ENCODE measurements at regions not wholly inside any gene's neighbourhood (a gene's known extent, or its start where the extent isn't known, plus 50 kb on each side); places are given as distances from the start of the nearest gene placed in this dataset.
A peak's percentile ranks its signal among the peaks of the same experiment; 100 is the strongest.

GRCh38 chr14:43898687-43899086 lies 608.4 kb downstream of the FSCB start:
- Histone ChIP-seq H3K4me3 (ENCODE audit: low read depth, low read length) (no peak overlapping the region), H3K9me3 (ENCODE audit: control insufficient read depth, insufficient read depth, low read length) (no peaks in the 10 kb centered on the region), H3K27ac (ENCODE audit: low read depth, low read length) (no peak overlapping the region), H3K27me3 (ENCODE audit: control insufficient read depth, insufficient read depth, low read length) (no peaks in the 10 kb centered on the region)
- ChIA-PET CTCF (no interaction called here), POLR2A (no interaction called here)
- TF ChIP-seq CTCF (IDR thresholded peaks at IDR 0.05; ENCODE audit: low read depth, low read length), result no peak
- no peak for DNase-seq (ENCODE audit: low read depth, low spot score)

DNA sequence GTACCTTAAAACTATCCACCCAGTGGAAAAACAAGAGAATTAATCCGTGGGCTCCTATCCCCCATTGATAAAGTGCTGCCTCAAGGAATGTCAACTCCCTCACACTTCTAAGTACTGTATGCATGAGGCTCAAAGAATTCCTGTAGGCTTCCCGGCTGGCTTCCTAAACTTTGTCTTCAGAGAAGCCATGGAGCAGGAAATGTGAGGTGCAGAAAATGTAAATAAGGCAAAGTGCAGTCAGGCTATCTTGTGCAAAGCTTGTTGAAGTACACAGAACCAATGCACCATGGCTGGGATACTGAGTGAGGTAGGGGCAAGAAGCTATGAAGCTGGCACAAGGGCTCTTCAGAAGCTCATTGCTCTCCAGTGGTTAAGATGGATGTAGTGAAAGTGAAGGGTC lies 611.0 kb downstream of the FSCB start:
- TF ChIP-seq CTCF (IDR thresholded peaks at IDR 0.05; ENCODE audit: low read depth, low read length), result no peak
- H3K27me3 ChIP-seq (ENCODE audit: control insufficient read depth, insufficient read depth, low read length), result no peaks in the 10 kb centered on the region
- ChIA-PET CTCF (no interaction called here), POLR2A (no interaction called here)
- H3K9me3 ChIP-seq (ENCODE audit: control insufficient read depth, insufficient read depth, low read length), result no peaks in the 10 kb centered on the region
- no peak overlapping the region for H3K4me3 ChIP-seq (ENCODE audit: low read depth, low read length)
- DNase-seq (ENCODE audit: low read depth, low spot score), result no peak
- no peak overlapping the region for H3K27ac ChIP-seq (ENCODE audit: low read depth, low read length)

- ChIA-PET POLR2A (no interaction called here), CTCF (interaction anchor here (1.1 kb wide), 1 partner anchor 12 kb away, joined by 3 read pairs; no protein-coding TSS in a partner anchor)
- Histone ChIP-seq H3K4me3 (ENCODE audit: low read depth, low read length) (no peak overlapping the region), H3K9me3 (ENCODE audit: control insufficient read depth, insufficient read depth, low read length) (no peaks in the 10 kb centered on the region), H3K27me3 (ENCODE audit: control insufficient read depth, insufficient read depth, low read length) (no peaks in the 10 kb centered on the region), H3K27ac (ENCODE audit: low read depth, low read length) (no peak overlapping the region)
- peak; percentile 38 for TF ChIP-seq CTCF (IDR thresholded peaks at IDR 0.05; ENCODE audit: low read depth, low read length)
- DNase-seq (ENCODE audit: low read depth, low spot score), result no peak
Measured at GRCh38 chr14:43894534-43894933, 612.5 kb downstream of the FSCB start.

- Histone ChIP-seq H3K4me3 (ENCODE audit: low read depth, low read length) (no peak overlapping the region), H3K9me3 (ENCODE audit: control insufficient read depth, insufficient read depth, low read length) (no peaks in the 10 kb centered on the region), H3K27ac (ENCODE audit: low read depth, low read length) (no peak overlapping the region), H3K27me3 (ENCODE audit: control insufficient read depth, insufficient read depth, low read length) (no peaks in the 10 kb centered on the region)
- ChIA-PET CTCF (no interaction called here), POLR2A (no interaction called here)
- no peak for TF ChIP-seq CTCF (IDR thresholded peaks at IDR 0.05; ENCODE audit: low read depth, low read length)
- DNase-seq (ENCODE audit: low read depth, low spot score), result no peak
Measured at GRCh38 chr14:43887523-43887922, 619.6 kb downstream of the FSCB start.

GRCh38 chr14:43877351-43877960 lies 629.6 kb downstream of the FSCB start:
- H3K27me3 ChIP-seq (ENCODE audit: control insufficient read depth, insufficient read depth, low read length), result no peaks in the 10 kb centered on the region
- no peaks in the 10 kb centered on the region for H3K9me3 ChIP-seq (ENCODE audit: control insufficient read depth, insufficient read depth, low read length)
- ChIA-PET POLR2A (no interaction called here), CTCF (no interaction called here)
- DNase-seq (ENCODE audit: low read depth, low spot score), result no peak
- H3K4me3 ChIP-seq (ENCODE audit: low read depth, low read length), result no peak overlapping the region
- H3K27ac ChIP-seq (ENCODE audit: low read depth, low read length), result no peak overlapping the region
- TF ChIP-seq CTCF (IDR thresholded peaks at IDR 0.05; ENCODE audit: low read depth, low read length), result no peak

All from AG04450 (cell line).